ENCODE measurements at regions not wholly inside any gene's neighbourhood (a gene's known extent, or its start where the extent isn't known, plus 50 kb on each side); places are given as distances from the start of the nearest gene placed in this dataset.

GRCh38 chr4:34279011-34279410 is 1965.3 kb downstream of the ARAP2 start:
- TF ChIP-seq SUZ12 (IDR thresholded peaks at IDR 0.05; ENCODE audit: extremely low read depth, insufficient read depth, insufficient read length) (no peak), ZNF274 (IDR thresholded peaks at IDR 0.05; ENCODE audit: low read depth, low read length) (no peak), YY1 (IDR thresholded peaks at IDR 0.05; ENCODE audit: insufficient read depth, insufficient read length) (no peak)

Measured in NT2/D1 (cell line).